ENCODE measurements at regions not wholly inside any gene's neighbourhood (a gene's known extent, or its start where the extent isn't known, plus 50 kb on each side); places are given as distances from the start of the nearest gene placed in this dataset.

DNA sequence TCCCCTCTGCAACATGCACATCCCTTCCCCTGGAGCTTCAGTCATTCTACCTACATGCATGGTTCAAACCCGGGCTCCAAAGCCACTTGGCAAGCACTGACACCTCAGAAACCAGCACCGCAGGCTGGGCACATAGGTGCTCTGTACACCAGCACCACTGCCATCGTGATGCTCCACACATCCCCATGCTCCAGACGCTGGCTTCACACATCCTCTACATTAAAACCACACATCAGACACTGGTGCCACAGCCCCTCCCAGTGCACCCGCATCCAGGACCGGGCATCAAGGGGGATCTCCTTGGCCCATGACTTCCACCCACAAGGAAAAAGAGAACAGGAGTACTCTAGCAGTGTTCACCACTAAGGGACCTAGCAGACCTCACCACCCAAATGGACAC, 787.7 kb downstream of the CDH18 start:
- no peaks in the 10 kb centered on the region for H3K4me1 ChIP-seq (replicated peaks in 1 of 2; ENCODE audit: control insufficient read depth in 2 of 2, insufficient read depth in 2 of 2, low read length in 2 of 2)
- CTCF ChIA-PET (ENCODE audit: low intra/inter-chr PET ratio) = no interaction called here
- POLR2A ChIA-PET = no interaction called here
- no peaks in the 10 kb centered on the region for H3K27me3 ChIP-seq (ENCODE audit: control insufficient read depth in 2 of 2, insufficient read depth in 2 of 2, low read length in 2 of 2)
- intact Hi-C loops (cut with micrococcal nuclease) = no loop called here
- no peaks in the 10 kb centered on the region for H3K36me3 ChIP-seq (ENCODE audit: control insufficient read depth, insufficient read depth, low read length)
- no TSS peak for BruUV-seq (replicated peaks)
- in situ Hi-C loops (cut with MboI) = no loop called here
- 8% methylated on average over 6 of the region's 6 CpGs for WGBS (ENCODE audit: insufficient coverage, low coverage, missing lambda C conversion rate)
- DNase-seq (ENCODE audit: extremely low read depth in 1 of 4, low spot score in 3 of 4) = no peak
- H2AFZ ChIP-seq (ENCODE audit: low read depth, low read length) = no peak overlapping the region
- H3K9me1 ChIP-seq (ENCODE audit: control insufficient read depth, insufficient read depth, low read length) = no peaks in the 10 kb centered on the region
- no peaks in the 10 kb centered on the region for H3K79me2 ChIP-seq (ENCODE audit: control insufficient read depth, insufficient read depth, low read length)
- no peak overlapping the region for H3K9ac ChIP-seq (ENCODE audit: insufficient read depth in 1 of 2, low read depth in 2 of 2, low read length in 2 of 2)
- no peak overlapping the region for H3K4me3 ChIP-seq
- no peak for FAIRE-seq
- no peak for ATAC-seq
- no peaks in the 10 kb centered on the region for H3K9me3 ChIP-seq (replicated peaks; ENCODE audit: control insufficient read depth, insufficient read depth, low read depth, low read length)
- H3K27ac ChIP-seq (ENCODE audit: extremely low read depth, low read depth, low read length) = no peak overlapping the region
- no peak overlapping the region for H3K4me2 ChIP-seq (ENCODE audit: insufficient read depth, low read length)
- H4K20me1 ChIP-seq (replicated peaks; ENCODE audit: control insufficient read depth, insufficient read depth, low read length) = no peaks in the 10 kb centered on the region
- TF ChIP-seq EHMT2 (IDR thresholded peaks at IDR 0.05) = no peak
- no peak for TF ChIP-seq ZNF408 (CRISPR knock-in tag; IDR thresholded peaks at IDR 0.05; ENCODE audit: low read depth)
- TF ChIP-seq HSF4 (CRISPR knock-in tag; IDR thresholded peaks at IDR 0.05; ENCODE audit: borderline replicate concordance) = no peak
- TF ChIP-seq, protein P1, sequence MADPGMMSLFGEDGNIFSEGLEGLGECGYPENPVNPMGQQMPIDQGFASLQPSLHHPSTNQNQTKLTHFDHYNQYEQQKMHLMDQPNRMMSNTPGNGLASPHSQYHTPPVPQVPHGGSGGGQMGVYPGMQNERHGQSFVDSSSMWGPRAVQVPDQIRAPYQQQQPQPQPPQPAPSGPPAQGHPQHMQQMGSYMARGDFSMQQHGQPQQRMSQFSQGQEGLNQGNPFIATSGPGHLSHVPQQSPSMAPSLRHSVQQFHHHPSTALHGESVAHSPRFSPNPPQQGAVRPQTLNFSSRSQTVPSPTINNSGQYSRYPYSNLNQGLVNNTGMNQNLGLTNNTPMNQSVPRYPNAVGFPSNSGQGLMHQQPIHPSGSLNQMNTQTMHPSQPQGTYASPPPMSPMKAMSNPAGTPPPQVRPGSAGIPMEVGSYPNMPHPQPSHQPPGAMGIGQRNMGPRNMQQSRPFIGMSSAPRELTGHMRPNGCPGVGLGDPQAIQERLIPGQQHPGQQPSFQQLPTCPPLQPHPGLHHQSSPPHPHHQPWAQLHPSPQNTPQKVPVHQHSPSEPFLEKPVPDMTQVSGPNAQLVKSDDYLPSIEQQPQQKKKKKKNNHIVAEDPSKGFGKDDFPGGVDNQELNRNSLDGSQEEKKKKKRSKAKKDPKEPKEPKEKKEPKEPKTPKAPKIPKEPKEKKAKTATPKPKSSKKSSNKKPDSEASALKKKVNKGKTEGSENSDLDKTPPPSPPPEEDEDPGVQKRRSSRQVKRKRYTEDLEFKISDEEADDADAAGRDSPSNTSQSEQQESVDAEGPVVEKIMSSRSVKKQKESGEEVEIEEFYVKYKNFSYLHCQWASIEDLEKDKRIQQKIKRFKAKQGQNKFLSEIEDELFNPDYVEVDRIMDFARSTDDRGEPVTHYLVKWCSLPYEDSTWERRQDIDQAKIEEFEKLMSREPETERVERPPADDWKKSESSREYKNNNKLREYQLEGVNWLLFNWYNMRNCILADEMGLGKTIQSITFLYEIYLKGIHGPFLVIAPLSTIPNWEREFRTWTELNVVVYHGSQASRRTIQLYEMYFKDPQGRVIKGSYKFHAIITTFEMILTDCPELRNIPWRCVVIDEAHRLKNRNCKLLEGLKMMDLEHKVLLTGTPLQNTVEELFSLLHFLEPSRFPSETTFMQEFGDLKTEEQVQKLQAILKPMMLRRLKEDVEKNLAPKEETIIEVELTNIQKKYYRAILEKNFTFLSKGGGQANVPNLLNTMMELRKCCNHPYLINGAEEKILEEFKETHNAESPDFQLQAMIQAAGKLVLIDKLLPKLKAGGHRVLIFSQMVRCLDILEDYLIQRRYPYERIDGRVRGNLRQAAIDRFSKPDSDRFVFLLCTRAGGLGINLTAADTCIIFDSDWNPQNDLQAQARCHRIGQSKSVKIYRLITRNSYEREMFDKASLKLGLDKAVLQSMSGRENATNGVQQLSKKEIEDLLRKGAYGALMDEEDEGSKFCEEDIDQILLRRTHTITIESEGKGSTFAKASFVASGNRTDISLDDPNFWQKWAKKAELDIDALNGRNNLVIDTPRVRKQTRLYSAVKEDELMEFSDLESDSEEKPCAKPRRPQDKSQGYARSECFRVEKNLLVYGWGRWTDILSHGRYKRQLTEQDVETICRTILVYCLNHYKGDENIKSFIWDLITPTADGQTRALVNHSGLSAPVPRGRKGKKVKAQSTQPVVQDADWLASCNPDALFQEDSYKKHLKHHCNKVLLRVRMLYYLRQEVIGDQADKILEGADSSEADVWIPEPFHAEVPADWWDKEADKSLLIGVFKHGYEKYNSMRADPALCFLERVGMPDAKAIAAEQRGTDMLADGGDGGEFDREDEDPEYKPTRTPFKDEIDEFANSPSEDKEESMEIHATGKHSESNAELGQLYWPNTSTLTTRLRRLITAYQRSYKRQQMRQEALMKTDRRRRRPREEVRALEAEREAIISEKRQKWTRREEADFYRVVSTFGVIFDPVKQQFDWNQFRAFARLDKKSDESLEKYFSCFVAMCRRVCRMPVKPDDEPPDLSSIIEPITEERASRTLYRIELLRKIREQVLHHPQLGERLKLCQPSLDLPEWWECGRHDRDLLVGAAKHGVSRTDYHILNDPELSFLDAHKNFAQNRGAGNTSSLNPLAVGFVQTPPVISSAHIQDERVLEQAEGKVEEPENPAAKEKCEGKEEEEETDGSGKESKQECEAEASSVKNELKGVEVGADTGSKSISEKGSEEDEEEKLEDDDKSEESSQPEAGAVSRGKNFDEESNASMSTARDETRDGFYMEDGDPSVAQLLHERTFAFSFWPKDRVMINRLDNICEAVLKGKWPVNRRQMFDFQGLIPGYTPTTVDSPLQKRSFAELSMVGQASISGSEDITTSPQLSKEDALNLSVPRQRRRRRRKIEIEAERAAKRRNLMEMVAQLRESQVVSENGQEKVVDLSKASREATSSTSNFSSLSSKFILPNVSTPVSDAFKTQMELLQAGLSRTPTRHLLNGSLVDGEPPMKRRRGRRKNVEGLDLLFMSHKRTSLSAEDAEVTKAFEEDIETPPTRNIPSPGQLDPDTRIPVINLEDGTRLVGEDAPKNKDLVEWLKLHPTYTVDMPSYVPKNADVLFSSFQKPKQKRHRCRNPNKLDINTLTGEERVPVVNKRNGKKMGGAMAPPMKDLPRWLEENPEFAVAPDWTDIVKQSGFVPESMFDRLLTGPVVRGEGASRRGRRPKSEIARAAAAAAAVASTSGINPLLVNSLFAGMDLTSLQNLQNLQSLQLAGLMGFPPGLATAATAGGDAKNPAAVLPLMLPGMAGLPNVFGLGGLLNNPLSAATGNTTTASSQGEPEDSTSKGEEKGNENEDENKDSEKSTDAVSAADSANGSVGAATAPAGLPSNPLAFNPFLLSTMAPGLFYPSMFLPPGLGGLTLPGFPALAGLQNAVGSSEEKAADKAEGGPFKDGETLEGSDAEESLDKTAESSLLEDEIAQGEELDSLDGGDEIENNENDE (IDR thresholded peaks at IDR 0.05; ENCODE audit: low read depth, low read length) = no peak
- no peak for TF ChIP-seq ZNF668 (CRISPR knock-in tag; IDR thresholded peaks at IDR 0.05)
- no peak for TF ChIP-seq TGIF2 (CRISPR knock-in tag; IDR thresholded peaks at IDR 0.05)
- no peak for TF ChIP-seq RBM15 (IDR thresholded peaks at IDR 0.05; ENCODE audit: insufficient read depth, low read length)
- no peak for TF ChIP-seq MYC (IDR thresholded peaks at IDR 0.05; ENCODE audit: low read depth, low read length)
- TF ChIP-seq MYC (CRISPR knock-in tag; IDR thresholded peaks at IDR 0.05; ENCODE audit: borderline replicate concordance, low read depth) = no peak
- TF ChIP-seq, protein P2, sequence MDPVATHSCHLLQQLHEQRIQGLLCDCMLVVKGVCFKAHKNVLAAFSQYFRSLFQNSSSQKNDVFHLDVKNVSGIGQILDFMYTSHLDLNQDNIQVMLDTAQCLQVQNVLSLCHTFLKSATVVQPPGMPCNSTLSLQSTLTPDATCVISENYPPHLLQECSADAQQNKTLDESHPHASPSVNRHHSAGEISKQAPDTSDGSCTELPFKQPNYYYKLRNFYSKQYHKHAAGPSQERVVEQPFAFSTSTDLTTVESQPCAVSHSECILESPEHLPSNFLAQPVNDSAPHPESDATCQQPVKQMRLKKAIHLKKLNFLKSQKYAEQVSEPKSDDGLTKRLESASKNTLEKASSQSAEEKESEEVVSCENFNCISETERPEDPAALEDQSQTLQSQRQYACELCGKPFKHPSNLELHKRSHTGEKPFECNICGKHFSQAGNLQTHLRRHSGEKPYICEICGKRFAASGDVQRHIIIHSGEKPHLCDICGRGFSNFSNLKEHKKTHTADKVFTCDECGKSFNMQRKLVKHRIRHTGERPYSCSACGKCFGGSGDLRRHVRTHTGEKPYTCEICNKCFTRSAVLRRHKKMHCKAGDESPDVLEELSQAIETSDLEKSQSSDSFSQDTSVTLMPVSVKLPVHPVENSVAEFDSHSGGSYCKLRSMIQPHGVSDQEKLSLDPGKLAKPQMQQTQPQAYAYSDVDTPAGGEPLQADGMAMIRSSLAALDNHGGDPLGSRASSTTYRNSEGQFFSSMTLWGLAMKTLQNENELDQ (CRISPR knock-in tag; IDR thresholded peaks at IDR 0.05; ENCODE audit: borderline replicate concordance) = no peak
- TF ChIP-seq STAT5B (CRISPR knock-in tag; IDR thresholded peaks at IDR 0.05) = no peak
